GM11168 (cell line): ENCODE measurements at regions not wholly inside any gene's neighbourhood (a gene's known extent, or its start where the extent isn't known, plus 50 kb on each side); places are given as distances from the start of the nearest gene placed in this dataset.

Experiments
- in situ Hi-C: fragments of 300-500 bp; cut with MboI; formaldehyde crosslinking; loops from one replicate; pipeline ENCODE4 v1.12.0; 2022; ENCODE audit warnings: low sequenced_read_pairs; ENCODE audit not compliant: unreplicated experiment

- in situ Hi-C loops, result no loop called here
These were observed 680.7 kb upstream of the SLC35B3 start for GRCh38 chr6:9116026-9116425.

- in situ Hi-C loops, result no loop called here
These were observed 677.2 kb upstream of the SLC35B3 start for GRCh38 chr6:9112544-9112943.

GRCh38 chr6:9103876-9104521 is 668.7 kb upstream of the SLC35B3 start:
- in situ Hi-C loops, result no loop called here

- in situ Hi-C loops, result no loop called here
These were observed 666.6 kb upstream of the SLC35B3 start for GRCh38 chr6:9101920-9102319.

- in situ Hi-C loops, result no loop called here
These were observed 665.7 kb upstream of the SLC35B3 start for GRCh38 chr6:9100869-9101580.

GRCh38 chr6:9095729-9096128 is 660.4 kb upstream of the SLC35B3 start:
- in situ Hi-C loops, result no loop called here

GRCh38 chr6:9095137-9095536 is 659.8 kb upstream of the SLC35B3 start:
- in situ Hi-C loops, result no loop called here

- in situ Hi-C loops, result no loop called here
These were observed 654.4 kb upstream of the SLC35B3 start for GRCh38 chr6:9089724-9090123.

- in situ Hi-C loops, result no loop called here
These were observed 652.1 kb upstream of the SLC35B3 start for GRCh38 chr6:9087470-9087869.

GRCh38 chr6:9086331-9086730 is 651.0 kb upstream of the SLC35B3 start:
- in situ Hi-C loops, result no loop called here

DNA sequence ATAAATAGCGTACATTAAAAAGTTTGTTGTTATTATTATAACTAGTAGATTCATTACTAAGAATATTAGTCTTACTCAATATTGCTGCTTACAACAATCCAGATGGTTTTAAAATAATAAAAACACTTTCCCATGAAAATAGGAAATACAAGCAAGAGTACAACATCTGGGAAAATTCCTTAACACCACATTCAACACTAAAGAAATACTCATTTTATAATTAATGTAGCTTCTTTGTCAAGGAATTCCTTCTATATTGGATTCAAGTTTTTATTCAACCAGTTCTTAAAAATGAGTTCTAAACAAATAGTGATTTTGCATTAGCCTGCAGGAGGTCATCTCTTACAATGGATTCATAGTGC is 650.3 kb upstream of the SLC35B3 start:
- in situ Hi-C loops, result no loop called here

DNA sequence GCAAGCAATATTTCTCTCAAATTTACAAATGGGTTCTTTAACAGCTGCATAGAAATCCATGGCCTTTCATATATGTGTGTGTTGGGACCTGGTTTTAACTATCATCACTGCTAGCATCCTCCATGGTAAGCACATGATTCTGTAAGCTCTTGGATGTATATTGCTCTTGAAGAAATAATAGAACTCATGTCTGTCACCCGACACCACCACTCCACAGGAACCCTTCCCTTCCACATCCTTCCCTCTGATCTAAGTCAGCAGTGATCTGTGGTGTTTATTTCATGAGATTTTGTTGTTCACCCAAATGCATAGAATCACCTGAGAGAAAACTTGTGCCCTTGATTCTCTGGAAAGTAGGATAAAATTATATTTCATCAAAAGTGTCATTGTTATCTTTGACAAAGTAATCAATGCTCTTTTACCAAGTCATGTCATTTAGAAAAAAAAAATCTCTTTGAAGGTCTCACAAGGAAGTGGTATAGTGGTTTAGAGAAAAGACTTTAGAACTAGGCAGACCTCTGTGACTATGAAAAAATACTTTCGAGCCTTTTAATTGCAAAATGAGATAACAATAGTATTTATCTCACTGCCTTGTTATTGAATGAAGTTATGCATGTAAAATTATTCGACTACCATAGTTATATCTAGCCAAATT is 649.8 kb upstream of the SLC35B3 start:
- in situ Hi-C loops, result no loop called here

- in situ Hi-C loops, result no loop called here
These were observed 647.8 kb upstream of the SLC35B3 start for GRCh38 chr6:9083108-9083507.

- in situ Hi-C loops, result no loop called here
These were observed 631.4 kb upstream of the SLC35B3 start for GRCh38 chr6:9066726-9067125.

GRCh38 chr6:9064156-9064555 is 628.8 kb upstream of the SLC35B3 start:
- in situ Hi-C loops, result no loop called here

DNA sequence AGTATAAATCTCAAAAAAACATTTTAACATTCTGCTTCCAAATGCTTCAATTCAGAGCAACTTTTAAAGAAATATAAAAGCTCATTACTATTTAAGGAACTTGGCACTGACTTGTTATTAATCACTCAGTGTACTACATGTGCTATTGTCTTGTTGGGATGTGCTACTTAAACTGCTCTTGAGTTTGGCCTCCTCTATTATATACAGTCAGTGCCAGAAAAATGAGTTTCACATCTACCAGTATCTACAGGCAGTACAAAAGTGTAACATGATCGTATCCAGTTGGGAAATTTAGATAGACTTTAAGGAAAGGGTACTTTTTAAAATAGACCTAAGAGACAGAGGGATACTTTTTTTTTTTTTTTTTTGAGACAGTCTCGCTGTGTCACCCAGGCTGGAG is 627.3 kb upstream of the SLC35B3 start:
- in situ Hi-C loops, result no loop called here

DNA sequence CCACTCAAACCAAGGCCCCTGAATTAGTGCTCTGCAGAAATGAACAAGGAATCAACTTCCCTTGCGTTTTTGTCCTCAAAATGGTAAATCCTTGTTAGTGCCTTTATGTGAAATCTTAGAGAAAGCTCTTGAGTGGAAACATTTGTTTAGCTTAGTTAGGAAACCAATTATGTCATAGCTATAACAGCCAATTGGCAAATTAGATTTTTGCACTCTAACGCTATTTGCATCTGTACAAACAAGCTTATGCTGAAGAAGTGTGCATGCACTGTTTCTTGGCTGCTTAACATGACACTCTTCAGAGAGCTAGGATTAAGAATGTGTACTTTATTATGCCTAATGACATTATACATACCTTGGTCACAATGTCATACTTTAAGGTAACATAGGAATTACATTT is 622.6 kb upstream of the SLC35B3 start:
- in situ Hi-C loops, result no loop called here

DNA sequence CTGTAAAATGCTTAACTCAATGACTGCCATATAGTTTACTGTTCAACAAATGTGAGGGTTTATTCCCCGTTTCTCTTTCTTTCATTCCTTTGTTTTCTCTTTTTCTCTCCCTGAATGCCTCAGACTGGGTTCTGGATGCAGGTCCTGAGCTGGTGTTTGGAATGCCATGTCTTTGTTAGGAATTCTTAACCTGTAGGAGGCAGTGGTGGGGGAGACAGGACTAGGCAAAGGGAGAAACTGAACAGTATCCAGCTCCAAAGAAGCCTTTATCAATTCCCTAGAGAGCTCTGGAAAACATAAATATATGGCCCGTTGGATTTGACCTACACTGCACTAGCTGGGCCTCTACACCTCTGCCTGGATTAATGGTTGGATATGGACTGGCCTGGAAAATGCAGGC is 621.2 kb upstream of the SLC35B3 start:
- in situ Hi-C loops, result no loop called here

DNA sequence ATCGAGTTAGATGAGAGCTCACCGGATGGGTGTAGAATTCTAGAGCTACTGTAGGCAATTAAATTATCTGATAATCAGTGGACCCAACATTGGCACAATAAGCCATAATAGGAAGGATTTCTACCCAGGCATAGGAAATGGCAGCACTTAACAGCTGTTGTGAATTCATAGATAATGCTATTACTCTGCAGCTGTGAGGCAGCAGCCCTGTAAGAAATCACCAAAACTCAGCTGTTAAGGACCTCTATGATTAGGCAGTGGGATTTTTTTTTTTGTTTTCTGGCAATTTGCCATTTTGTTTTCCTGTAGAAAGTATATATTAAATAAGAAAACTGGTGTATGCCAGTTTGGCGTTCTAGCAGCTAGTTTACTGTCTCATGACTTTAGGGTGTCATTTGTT is 609.1 kb upstream of the SLC35B3 start:
- in situ Hi-C loops, result no loop called here

- in situ Hi-C loops, result no loop called here
These were observed 605.4 kb upstream of the SLC35B3 start for GRCh38 chr6:9040718-9041117.

GRCh38 chr6:9039258-9039657 is 603.9 kb upstream of the SLC35B3 start:
- in situ Hi-C loops, result no loop called here

DNA sequence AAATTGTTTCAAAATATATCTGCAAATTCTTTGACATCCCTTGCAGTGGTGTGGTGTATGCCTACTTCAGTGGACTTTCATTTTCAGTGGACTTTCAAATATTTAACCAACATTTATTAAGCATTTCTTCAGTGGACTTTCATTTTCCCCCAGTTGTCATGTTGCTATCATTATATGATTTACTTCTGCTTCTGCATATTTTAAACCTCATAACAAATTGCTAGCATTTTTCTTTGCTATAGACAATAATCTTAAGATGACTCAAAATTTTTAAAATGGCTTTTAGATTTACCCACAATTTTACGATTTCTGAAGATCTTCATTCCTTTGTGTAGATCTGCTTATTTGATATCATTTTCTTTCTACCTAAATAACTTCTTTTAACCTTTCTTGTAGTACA is 592.7 kb upstream of the SLC35B3 start:
- in situ Hi-C loops, result no loop called here
